WTC11 (cell line): ENCODE measurements at regions not wholly inside any gene's neighbourhood (a gene's known extent, or its start where the extent isn't known, plus 50 kb on each side); places are given as distances from the start of the nearest gene placed in this dataset.

Source experiments
- ATAC-seq: fragments of 200-7000 bp; cut with Tn5 transposase; 2 replicates; pipeline ENCODE4 v1.10.0; 2021; ENCODE audit warnings: mild to moderate bottlenecking, moderate library complexity
- CTCF ChIA-PET: fragments of 300-600 bp; sonication (Branson Sonifier 250); formaldehyde crosslinking; loops from one replicate; lab custom pipeline; 2021; ENCODE audit warnings: antibody characterized with exemption; lab: Charles Lee
- POLR2A ChIA-PET: fragments of 350-600 bp; sonication (Branson Sonifier 250); formaldehyde crosslinking; loops from one replicate; lab custom pipeline; 2021; ENCODE audit warnings: antibody characterized with exemption; lab: Charles Lee
- DNase-seq: peaks from one replicate; pipeline ENCODE4 v3.0.0; 2021; ENCODE audit warnings: low spot score
- H3K27ac Mint-ChIP-seq: 2 replicates; pipeline ENCODE4 v1.8.0; 2021; ENCODE audit warnings: mixed read lengths
- H3K27me3 Mint-ChIP-seq: 2 replicates; pipeline ENCODE4 v1.8.0; 2021; ENCODE audit warnings: low read depth, mild to moderate bottlenecking, moderate library complexity, mixed read lengths
- H3K36me3 Mint-ChIP-seq: 2 replicates; pipeline ENCODE4 v1.8.0; 2021; ENCODE audit warnings: mixed read lengths
- H3K4me1 Mint-ChIP-seq: 2 replicates; pipeline ENCODE4 v1.8.0; 2022; ENCODE audit warnings: mixed read lengths
- H3K4me3 Mint-ChIP-seq: 2 replicates; pipeline ENCODE4 v1.8.0; 2021; ENCODE audit warnings: mild to moderate bottlenecking, moderate library complexity, mixed read lengths
- H3K9me3 Mint-ChIP-seq: 2 replicates; pipeline ENCODE4 v1.8.0; 2021; ENCODE audit warnings: mixed read lengths
- CBFB ChIP-seq: sonication (generic); formaldehyde crosslinking; IDR thresholded peaks from 2 replicates; pipeline ENCODE4 v1.8.1; 2022; ENCODE audit warnings: mild to moderate bottlenecking, low read depth, missing genetic modification reagents
- CREB1 ChIP-seq: sonication (generic); formaldehyde crosslinking; IDR thresholded peaks from 2 replicates; pipeline ENCODE4 v1.8.0; 2023; ENCODE audit warnings: mild to moderate bottlenecking, missing genetic modification reagents
- ELF4 ChIP-seq: sonication (generic); formaldehyde crosslinking; IDR thresholded peaks from 2 replicates; pipeline ENCODE4 v1.8.1; 2022; ENCODE audit warnings: low read depth, mild to moderate bottlenecking, moderate library complexity, missing genetic modification reagents
- ETV6 ChIP-seq: sonication (generic); formaldehyde crosslinking; IDR thresholded peaks from 2 replicates; pipeline ENCODE4 v1.8.1; 2022; ENCODE audit warnings: mild to moderate bottlenecking, missing genetic modification reagents
- GABPB1 ChIP-seq: sonication (generic); formaldehyde crosslinking; IDR thresholded peaks from 2 replicates; pipeline ENCODE4 v1.8.1; 2023; ENCODE audit warnings: mild to moderate bottlenecking, missing genetic modification reagents
- MXD4 ChIP-seq: fragments of 250-450 bp; sonication (Bioruptor Pico); IDR thresholded peaks from 2 replicates; pipeline ENCODE4 v1.8.0; 2021; ENCODE audit warnings: mild to moderate bottlenecking, moderate library complexity, borderline replicate concordance
- NR2C2 ChIP-seq: sonication (generic); formaldehyde crosslinking; IDR thresholded peaks from 2 replicates; pipeline ENCODE4 v1.8.0; 2022; ENCODE audit warnings: mild to moderate bottlenecking, missing genetic modification reagents
- TEAD1 ChIP-seq: sonication (generic); formaldehyde crosslinking; IDR thresholded peaks from 2 replicates; pipeline ENCODE4 v1.8.0; 2022; ENCODE audit warnings: mild to moderate bottlenecking, missing genetic modification reagents
- ZNF138 ChIP-seq: sonication (generic); formaldehyde crosslinking; conservative IDR thresholded peaks from 2 replicates; pipeline ENCODE4 v1.8.1; 2022; ENCODE audit warnings: mild to moderate bottlenecking, moderate library complexity, missing genetic modification reagents
- ZNF263 ChIP-seq: sonication (generic); formaldehyde crosslinking; IDR thresholded peaks from 2 replicates; pipeline ENCODE4 v1.8.1; 2022; ENCODE audit warnings: low read depth, mild to moderate bottlenecking, moderate library complexity, missing genetic modification reagents
- TF ChIP-seq, protein P1 (sequence below): fragments of 250-450 bp; sonication (Bioruptor Pico); conservative IDR thresholded peaks from 2 replicates; pipeline ENCODE4 v1.9.0; 2021; ENCODE audit warnings: mild to moderate bottlenecking
- TF ChIP-seq, protein P2 (sequence below): sonication (generic); formaldehyde crosslinking; IDR thresholded peaks from 2 replicates; pipeline ENCODE4 v1.8.0; 2022; ENCODE audit warnings: mild to moderate bottlenecking, missing genetic modification reagents
- TF ChIP-seq, protein P3 (sequence below): sonication (generic); formaldehyde crosslinking; IDR thresholded peaks from 2 replicates; pipeline ENCODE4 v1.8.0; 2023; ENCODE audit warnings: missing genetic modification reagents, mild to moderate bottlenecking, borderline replicate concordance
- TF ChIP-seq, protein P4 (sequence below): sonication (generic); formaldehyde crosslinking; IDR thresholded peaks from 2 replicates; pipeline ENCODE4 v1.8.1; 2023; ENCODE audit warnings: mild to moderate bottlenecking, missing genetic modification reagents
- TF ChIP-seq, protein P5 (sequence below): sonication (generic); formaldehyde crosslinking; IDR thresholded peaks from 2 replicates; pipeline ENCODE4 v1.8.1; 2022; ENCODE audit warnings: mild to moderate bottlenecking, missing genetic modification reagents, moderate library complexity, borderline replicate concordance
- TF ChIP-seq, protein P6 (sequence below): sonication (generic); formaldehyde crosslinking; IDR thresholded peaks from 2 replicates; pipeline ENCODE4 v1.8.0; 2022; ENCODE audit warnings: mild to moderate bottlenecking, missing genetic modification reagents

DNA sequence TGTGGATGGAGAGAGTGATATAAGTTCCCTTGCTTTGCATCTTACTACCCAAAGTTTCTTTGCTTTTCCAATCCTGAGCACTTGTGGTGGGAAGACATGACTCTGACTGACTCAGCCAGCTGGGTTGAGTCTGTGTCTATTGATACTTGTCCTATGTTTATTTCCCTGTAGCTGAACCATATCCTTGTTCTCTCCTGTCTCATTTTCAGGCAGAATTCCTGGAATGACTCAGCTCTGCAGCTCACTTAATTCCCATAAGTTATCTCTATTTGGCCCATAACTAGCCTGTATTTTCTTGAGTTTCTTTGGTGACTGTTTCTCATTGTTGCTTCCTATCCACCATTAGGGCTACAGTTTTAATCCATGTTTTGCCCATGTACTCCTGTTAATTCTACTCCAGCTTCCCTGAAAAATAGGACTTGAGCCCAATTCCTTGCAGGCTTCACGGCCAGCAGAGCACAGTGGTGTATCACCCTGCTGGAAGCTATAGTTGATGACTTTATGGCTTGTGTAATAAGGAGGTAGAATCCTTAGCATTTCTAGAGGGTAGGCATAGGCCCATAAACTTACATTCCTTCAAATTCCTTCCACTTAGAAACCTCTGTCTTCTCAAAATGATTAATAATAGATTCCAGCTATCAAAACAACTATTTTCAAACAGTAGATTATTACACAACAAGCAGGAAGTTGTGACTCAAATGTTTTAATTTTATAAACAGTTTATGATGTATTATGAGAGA lies 183.1 kb downstream of the TMTC3 start (continued):
- TF ChIP-seq, protein P1, sequence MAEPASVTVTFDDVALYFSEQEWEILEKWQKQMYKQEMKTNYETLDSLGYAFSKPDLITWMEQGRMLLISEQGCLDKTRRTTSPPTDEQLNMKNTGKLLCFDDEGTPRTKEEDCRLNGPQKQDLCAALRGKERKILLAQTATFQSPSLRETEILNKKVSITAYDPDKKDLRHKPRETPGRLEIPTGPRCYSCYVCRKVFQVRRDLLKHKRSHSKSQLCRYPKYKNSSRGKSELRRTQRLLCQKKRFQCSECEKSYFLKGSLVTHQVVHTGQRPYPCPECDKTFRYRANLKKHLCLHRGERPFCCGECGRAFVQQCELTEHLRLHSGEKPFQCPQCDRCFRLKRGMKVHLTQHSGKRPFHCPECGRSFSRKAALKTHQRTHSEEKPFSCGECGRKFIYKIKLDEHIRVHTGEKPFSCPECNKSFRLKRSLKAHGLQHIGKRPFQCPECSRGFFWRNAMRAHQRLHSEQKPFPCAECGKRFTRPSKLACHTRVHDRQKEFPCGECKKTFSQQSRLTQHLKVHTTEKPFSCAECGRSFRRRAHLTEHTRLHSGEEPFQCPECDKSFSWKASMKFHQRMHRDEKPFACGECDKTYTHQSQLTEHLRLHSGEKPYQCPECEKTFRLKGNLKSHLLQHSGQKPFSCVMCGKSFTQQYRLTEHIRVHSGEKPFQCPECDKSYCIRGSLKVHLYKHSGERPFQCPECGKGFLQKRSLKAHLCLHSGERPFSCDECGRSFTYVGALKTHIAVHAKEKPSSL, result no peak
- TF ChIP-seq, protein P2, sequence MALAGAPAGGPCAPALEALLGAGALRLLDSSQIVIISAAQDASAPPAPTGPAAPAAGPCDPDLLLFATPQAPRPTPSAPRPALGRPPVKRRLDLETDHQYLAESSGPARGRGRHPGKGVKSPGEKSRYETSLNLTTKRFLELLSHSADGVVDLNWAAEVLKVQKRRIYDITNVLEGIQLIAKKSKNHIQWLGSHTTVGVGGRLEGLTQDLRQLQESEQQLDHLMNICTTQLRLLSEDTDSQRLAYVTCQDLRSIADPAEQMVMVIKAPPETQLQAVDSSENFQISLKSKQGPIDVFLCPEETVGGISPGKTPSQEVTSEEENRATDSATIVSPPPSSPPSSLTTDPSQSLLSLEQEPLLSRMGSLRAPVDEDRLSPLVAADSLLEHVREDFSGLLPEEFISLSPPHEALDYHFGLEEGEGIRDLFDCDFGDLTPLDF (CRISPR knock-in tag), result no peak
- TF ChIP-seq GABPB1 (CRISPR knock-in tag) (no peak), ZNF138 (CRISPR knock-in tag) (no peak), CBFB (CRISPR knock-in tag) (no peak), ETV6 (CRISPR knock-in tag) (no peak), NR2C2 (no peak)
- TF ChIP-seq, protein P3, sequence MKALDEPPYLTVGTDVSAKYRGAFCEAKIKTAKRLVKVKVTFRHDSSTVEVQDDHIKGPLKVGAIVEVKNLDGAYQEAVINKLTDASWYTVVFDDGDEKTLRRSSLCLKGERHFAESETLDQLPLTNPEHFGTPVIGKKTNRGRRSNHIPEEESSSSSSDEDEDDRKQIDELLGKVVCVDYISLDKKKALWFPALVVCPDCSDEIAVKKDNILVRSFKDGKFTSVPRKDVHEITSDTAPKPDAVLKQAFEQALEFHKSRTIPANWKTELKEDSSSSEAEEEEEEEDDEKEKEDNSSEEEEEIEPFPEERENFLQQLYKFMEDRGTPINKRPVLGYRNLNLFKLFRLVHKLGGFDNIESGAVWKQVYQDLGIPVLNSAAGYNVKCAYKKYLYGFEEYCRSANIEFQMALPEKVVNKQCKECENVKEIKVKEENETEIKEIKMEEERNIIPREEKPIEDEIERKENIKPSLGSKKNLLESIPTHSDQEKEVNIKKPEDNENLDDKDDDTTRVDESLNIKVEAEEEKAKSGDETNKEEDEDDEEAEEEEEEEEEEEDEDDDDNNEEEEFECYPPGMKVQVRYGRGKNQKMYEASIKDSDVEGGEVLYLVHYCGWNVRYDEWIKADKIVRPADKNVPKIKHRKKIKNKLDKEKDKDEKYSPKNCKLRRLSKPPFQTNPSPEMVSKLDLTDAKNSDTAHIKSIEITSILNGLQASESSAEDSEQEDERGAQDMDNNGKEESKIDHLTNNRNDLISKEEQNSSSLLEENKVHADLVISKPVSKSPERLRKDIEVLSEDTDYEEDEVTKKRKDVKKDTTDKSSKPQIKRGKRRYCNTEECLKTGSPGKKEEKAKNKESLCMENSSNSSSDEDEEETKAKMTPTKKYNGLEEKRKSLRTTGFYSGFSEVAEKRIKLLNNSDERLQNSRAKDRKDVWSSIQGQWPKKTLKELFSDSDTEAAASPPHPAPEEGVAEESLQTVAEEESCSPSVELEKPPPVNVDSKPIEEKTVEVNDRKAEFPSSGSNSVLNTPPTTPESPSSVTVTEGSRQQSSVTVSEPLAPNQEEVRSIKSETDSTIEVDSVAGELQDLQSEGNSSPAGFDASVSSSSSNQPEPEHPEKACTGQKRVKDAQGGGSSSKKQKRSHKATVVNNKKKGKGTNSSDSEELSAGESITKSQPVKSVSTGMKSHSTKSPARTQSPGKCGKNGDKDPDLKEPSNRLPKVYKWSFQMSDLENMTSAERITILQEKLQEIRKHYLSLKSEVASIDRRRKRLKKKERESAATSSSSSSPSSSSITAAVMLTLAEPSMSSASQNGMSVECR (CRISPR knock-in tag), result no peak
- TF ChIP-seq, all 79 proteins: peak for 0

DNA sequence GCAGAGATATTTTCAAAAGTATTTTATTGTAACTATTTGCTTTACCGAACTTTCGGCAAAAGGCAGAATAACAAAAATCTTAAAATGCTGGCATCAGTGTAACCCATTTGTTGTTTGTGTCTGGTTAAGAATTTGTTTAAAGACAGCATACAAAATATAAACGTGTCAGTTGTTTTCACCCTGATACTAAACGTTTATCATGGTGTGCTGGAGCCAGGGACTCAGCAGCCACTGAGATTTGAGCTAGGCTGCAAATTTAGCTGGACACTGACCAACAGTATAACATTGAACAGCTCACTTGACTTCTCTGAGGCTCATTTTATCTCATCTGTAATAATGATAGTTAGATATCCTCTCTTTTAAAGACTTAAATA lies 183.7 kb downstream of the TMTC3 start:
- ATAC-seq, result no peak
- Mint-ChIP-seq H3K36me3 (no peaks in the 10 kb centered on the region), H3K27ac (no peak overlapping the region), H3K27me3 (no peaks in the 10 kb centered on the region), H3K4me1 (no peaks in the 10 kb centered on the region), H3K4me3 (no peak overlapping the region), H3K9me3 (0 out of 2 replicates have a peak, but pooled peaks cover 3% of the 10 kb centered on the region)
- CTCF ChIA-PET, result no interaction called here
- POLR2A ChIA-PET, result no interaction called here
- no peak for DNase-seq
- TF ChIP-seq, protein P4, sequence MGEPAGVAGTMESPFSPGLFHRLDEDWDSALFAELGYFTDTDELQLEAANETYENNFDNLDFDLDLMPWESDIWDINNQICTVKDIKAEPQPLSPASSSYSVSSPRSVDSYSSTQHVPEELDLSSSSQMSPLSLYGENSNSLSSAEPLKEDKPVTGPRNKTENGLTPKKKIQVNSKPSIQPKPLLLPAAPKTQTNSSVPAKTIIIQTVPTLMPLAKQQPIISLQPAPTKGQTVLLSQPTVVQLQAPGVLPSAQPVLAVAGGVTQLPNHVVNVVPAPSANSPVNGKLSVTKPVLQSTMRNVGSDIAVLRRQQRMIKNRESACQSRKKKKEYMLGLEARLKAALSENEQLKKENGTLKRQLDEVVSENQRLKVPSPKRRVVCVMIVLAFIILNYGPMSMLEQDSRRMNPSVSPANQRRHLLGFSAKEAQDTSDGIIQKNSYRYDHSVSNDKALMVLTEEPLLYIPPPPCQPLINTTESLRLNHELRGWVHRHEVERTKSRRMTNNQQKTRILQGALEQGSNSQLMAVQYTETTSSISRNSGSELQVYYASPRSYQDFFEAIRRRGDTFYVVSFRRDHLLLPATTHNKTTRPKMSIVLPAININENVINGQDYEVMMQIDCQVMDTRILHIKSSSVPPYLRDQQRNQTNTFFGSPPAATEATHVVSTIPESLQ (CRISPR knock-in tag), result no peak
- TF ChIP-seq TEAD1 (CRISPR knock-in tag) (no peak), MXD4 (CRISPR knock-in tag) (no peak), ELF4 (CRISPR knock-in tag) (no peak), ZNF263 (no peak), GABPB1 (CRISPR knock-in tag) (no peak), CBFB (CRISPR knock-in tag) (no peak), CREB1 (CRISPR knock-in tag) (no peak)
- TF ChIP-seq, protein P5, sequence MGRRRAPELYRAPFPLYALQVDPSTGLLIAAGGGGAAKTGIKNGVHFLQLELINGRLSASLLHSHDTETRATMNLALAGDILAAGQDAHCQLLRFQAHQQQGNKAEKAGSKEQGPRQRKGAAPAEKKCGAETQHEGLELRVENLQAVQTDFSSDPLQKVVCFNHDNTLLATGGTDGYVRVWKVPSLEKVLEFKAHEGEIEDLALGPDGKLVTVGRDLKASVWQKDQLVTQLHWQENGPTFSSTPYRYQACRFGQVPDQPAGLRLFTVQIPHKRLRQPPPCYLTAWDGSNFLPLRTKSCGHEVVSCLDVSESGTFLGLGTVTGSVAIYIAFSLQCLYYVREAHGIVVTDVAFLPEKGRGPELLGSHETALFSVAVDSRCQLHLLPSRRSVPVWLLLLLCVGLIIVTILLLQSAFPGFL (CRISPR knock-in tag), result no peak
- TF ChIP-seq, protein P6, sequence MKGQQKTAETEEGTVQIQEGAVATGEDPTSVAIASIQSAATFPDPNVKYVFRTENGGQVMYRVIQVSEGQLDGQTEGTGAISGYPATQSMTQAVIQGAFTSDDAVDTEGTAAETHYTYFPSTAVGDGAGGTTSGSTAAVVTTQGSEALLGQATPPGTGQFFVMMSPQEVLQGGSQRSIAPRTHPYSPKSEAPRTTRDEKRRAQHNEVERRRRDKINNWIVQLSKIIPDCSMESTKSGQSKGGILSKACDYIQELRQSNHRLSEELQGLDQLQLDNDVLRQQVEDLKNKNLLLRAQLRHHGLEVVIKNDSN (CRISPR knock-in tag), result no peak
